GM23338 (cell line): ENCODE measurements at regions not wholly inside any gene's neighbourhood (a gene's known extent, or its start where the extent isn't known, plus 50 kb on each side); places are given as distances from the start of the nearest gene placed in this dataset.

ENCODE experiments used
- CREB1 ChIP-seq: fragments of 250-450 bp; sonication (Bioruptor Pico); IDR thresholded peaks from 2 replicates; pipeline ENCODE4 v1.5.0; 2020; ENCODE audit warnings: low read depth, mild to moderate bottlenecking, moderate library complexity
- ETS1 ChIP-seq: IDR thresholded peaks from 2 replicates; pipeline ENCODE4 v1.6.1; 2016; ENCODE audit warnings: antibody characterized with exemption
- EZH2 ChIP-seq: fragments of 200-600 bp; sonication (generic); IDR thresholded peaks from one replicate; pipeline ENCODE4 v1.8.0; 2017; ENCODE audit warnings: antibody characterized with exemption, mild to moderate bottlenecking, low read depth; ENCODE audit not compliant: unreplicated experiment
- EZH2phosphoT487 ChIP-seq: fragments of 200-600 bp; sonication (generic); IDR thresholded peaks from one replicate; pipeline ENCODE4 v1.8.1; 2018; ENCODE audit warnings: antibody characterized with exemption; ENCODE audit not compliant: unreplicated experiment
- JUNB ChIP-seq: IDR thresholded peaks from one replicate; pipeline ENCODE4 v1.6.1; 2016; ENCODE audit warnings: antibody characterized with exemption; ENCODE audit not compliant: unreplicated experiment
- NANOG ChIP-seq: IDR thresholded peaks from 2 replicates; pipeline ENCODE4 v1.6.1; 2016; ENCODE audit warnings: antibody characterized with exemption, borderline replicate concordance
- POLR2AphosphoS5 ChIP-seq: IDR thresholded peaks from 2 replicates; pipeline ENCODE4 v1.6.1; 2016; ENCODE audit warnings: antibody characterized with exemption, low read depth
- REST ChIP-seq: IDR thresholded peaks from one replicate; pipeline ENCODE4 v1.6.1; 2018; ENCODE audit warnings: antibody characterized with exemption; ENCODE audit not compliant: unreplicated experiment
- STAT1 ChIP-seq: IDR thresholded peaks from one replicate; pipeline ENCODE4 v1.6.1; 2016; ENCODE audit warnings: antibody characterized with exemption; ENCODE audit not compliant: unreplicated experiment
- ZNF114 ChIP-seq: fragments of 250-450 bp; sonication (Bioruptor Pico); IDR thresholded peaks from 2 replicates; pipeline ENCODE4 v1.5.0; 2020; ENCODE audit warnings: mild to moderate bottlenecking, moderate library complexity
- TF ChIP-seq, protein P1 (sequence below), 2 experiments: fragments of 200-600 bp in 1 of 2; sonication (generic) in 1 of 2; conservative IDR thresholded peaks; 2 replicates each; pipeline versions ENCODE4 v1.5.1 to v1.6.1; 2016 to 2017; ENCODE audit warnings: antibody characterized with exemption in 2 of 2, low read depth in 2 of 2, mild to moderate bottlenecking in 2 of 2, moderate library complexity in 1 of 2

DNA sequence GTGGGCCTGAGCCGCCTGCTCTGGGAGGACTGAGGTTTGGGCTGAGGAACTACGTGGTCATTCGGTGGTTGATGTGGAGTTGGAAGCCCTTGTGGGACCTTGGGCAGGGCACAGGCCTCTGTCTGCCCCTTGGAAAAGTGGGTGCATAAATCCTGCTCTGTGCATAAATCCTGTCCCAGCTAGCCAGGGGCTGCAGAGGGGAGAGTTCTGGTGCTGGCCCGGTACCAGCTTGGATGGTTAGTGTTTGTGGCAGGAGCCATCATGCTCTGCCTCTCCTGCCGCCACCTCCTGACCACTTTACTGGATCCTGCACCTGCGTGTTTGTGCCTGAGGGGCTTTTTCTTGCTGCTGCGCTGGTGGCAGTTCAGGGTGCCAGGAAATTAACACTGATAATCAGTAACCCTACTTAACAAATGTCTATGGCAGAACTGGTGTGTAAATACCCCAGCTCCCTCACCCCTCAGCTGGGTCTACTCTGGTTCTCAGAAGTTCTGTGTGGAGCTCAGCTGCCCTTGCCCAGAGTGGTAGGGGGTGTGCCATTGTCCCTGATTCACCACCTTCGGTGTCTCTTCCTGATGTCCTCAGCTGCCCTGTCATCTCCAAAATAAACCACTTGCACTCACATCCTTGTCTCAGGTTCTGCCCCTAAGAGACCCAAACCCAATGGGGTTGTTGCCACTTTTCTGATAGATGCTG, 156.8 kb downstream of the GLI2 start:
- TF ChIP-seq, protein P1, sequence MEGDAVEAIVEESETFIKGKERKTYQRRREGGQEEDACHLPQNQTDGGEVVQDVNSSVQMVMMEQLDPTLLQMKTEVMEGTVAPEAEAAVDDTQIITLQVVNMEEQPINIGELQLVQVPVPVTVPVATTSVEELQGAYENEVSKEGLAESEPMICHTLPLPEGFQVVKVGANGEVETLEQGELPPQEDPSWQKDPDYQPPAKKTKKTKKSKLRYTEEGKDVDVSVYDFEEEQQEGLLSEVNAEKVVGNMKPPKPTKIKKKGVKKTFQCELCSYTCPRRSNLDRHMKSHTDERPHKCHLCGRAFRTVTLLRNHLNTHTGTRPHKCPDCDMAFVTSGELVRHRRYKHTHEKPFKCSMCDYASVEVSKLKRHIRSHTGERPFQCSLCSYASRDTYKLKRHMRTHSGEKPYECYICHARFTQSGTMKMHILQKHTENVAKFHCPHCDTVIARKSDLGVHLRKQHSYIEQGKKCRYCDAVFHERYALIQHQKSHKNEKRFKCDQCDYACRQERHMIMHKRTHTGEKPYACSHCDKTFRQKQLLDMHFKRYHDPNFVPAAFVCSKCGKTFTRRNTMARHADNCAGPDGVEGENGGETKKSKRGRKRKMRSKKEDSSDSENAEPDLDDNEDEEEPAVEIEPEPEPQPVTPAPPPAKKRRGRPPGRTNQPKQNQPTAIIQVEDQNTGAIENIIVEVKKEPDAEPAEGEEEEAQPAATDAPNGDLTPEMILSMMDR (conservative IDR thresholded peaks at IDR 0.05; ENCODE audit: low read depth in 2 of 2) = no peak
- no peak for TF ChIP-seq EZH2
- TF ChIP-seq REST = no peak
- TF ChIP-seq JUNB = no peak
- no peak for TF ChIP-seq NANOG
- no peak for TF ChIP-seq STAT1
- no peak for TF ChIP-seq POLR2AphosphoS5
- no peak for TF ChIP-seq EZH2phosphoT487
- TF ChIP-seq ETS1 = no peak
- no peak for TF ChIP-seq CREB1 (CRISPR knock-in tag)
- TF ChIP-seq ZNF114 (CRISPR knock-in tag) = no peak
